H1 (cell line): ENCODE measurements at regions not wholly inside any gene's neighbourhood (a gene's known extent, or its start where the extent isn't known, plus 50 kb on each side); places are given as distances from the start of the nearest gene placed in this dataset.

Source experiments
- CTCF ChIA-PET: fragments of 300-600 bp; sonication (Branson Sonifier 250); formaldehyde crosslinking; loops from one replicate; lab custom pipeline; 2021; ENCODE audit not compliant: partially characterized antibody; lab: Charles Lee
- POLR2A ChIA-PET: fragments of 300-600 bp; sonication (Branson Sonifier 250); formaldehyde crosslinking; loops from one replicate; lab custom pipeline; 2021; ENCODE audit warnings: inconsistent platforms; ENCODE audit not compliant: partially characterized antibody; lab: Charles Lee
- DNase-seq, 2 experiments: peaks; one replicate each; pipeline versions ENCODE4 v3.0.0 to v3.0.0-alpha.2; 2010 to 2022; ENCODE audit warnings: low spot score in 2 of 2, low read depth in 1 of 2, mixed read lengths in 1 of 2
- FAIRE-seq: peaks from 2 replicates; lab custom pipeline; 2011; peaks lifted over from hg19 to GRCh38; lab: Jason Lieb, UNC
- H2AFZ ChIP-seq: 2 replicates; pipeline ENCODE4 v1.8.1; 2012; ENCODE audit warnings: low read length, inconsistent platforms
- H2AK5ac ChIP-seq: 2 replicates; pipeline ENCODE4 v1.6.1; 2013; ENCODE audit warnings: low read depth, low read length
- H2BK120ac ChIP-seq: replicated peaks from 2 replicates; pipeline ENCODE3; 2013; ENCODE audit warnings: low read depth, low read length, inconsistent platforms
- H2BK12ac ChIP-seq: 2 replicates; pipeline ENCODE4 v1.6.1; 2013; ENCODE audit warnings: low read depth, low read length
- H2BK15ac ChIP-seq: 2 replicates; pipeline ENCODE4 v1.6.1; 2013; ENCODE audit warnings: low read length
- H2BK20ac ChIP-seq: 2 replicates; pipeline ENCODE4 v1.6.1; 2013; ENCODE audit warnings: low read length
- H2BK5ac ChIP-seq: 2 replicates; pipeline ENCODE4 v1.6.1; 2013; ENCODE audit warnings: low read depth, low read length
- H3K14ac ChIP-seq: 2 replicates; pipeline ENCODE4 v1.6.1; 2013; ENCODE audit warnings: inconsistent platforms; ENCODE audit not compliant: insufficient read length
- H3K18ac ChIP-seq: 2 replicates; pipeline ENCODE4 v1.6.1; 2013; ENCODE audit warnings: low read length; ENCODE audit errors: extremely low read depth
- H3K23ac ChIP-seq: 2 replicates; pipeline ENCODE4 v1.6.1; 2013; ENCODE audit warnings: inconsistent platforms; ENCODE audit not compliant: insufficient read length
- H3K23me2 ChIP-seq: 2 replicates; pipeline ENCODE4 v1.6.1; 2013; ENCODE audit warnings: low read depth, low read length
- H3K27ac ChIP-seq: 2 replicates; pipeline ENCODE4 v1.6.1; 2011; ENCODE audit warnings: low read depth, low read length, inconsistent platforms
- H3K27me3 ChIP-seq, 4 experiments: replicated peaks in 1 of 4; 1 replicate in 1 of 4; 2 replicates in 3 of 4; pipeline versions ENCODE4 v1.6.1 to v1.8.1; 2011 to 2013; ENCODE audit warnings: low read length in 3 of 4, mild to moderate bottlenecking in 3 of 4, inconsistent platforms in 2 of 4, mixed read lengths in 2 of 4, moderate library complexity in 1 of 4; ENCODE audit not compliant: control insufficient read depth in 3 of 4, insufficient read depth in 3 of 4; ENCODE audit errors: extremely low read depth in 1 of 4
- H3K36me3 ChIP-seq, 4 experiments: 2 replicates each; pipeline versions ENCODE4 v1.6.1 to v1.8.1; 2011 to 2013; ENCODE audit warnings: mild to moderate bottlenecking in 4 of 4, low read length in 3 of 4, moderate library complexity in 2 of 4, control low read depth in 1 of 4, inconsistent platforms in 1 of 4; ENCODE audit not compliant: insufficient read depth in 4 of 4, control insufficient read depth in 2 of 4
- H3K4ac ChIP-seq: replicated peaks from 2 replicates; pipeline ENCODE3; 2013; ENCODE audit warnings: low read length, low read depth, mixed read lengths, inconsistent platforms; ENCODE audit not compliant: insufficient read length
- H3K4me1 ChIP-seq, 4 experiments: replicated peaks in 1 of 4; 1 replicate in 1 of 4; 2 replicates in 3 of 4; pipeline versions ENCODE4 v1.6.1 to v1.8.1; 2011 to 2013; ENCODE audit warnings: low read length in 3 of 4, inconsistent platforms in 2 of 4, mixed read lengths in 1 of 4; ENCODE audit not compliant: insufficient read depth in 4 of 4, control insufficient read depth in 3 of 4
- H3K4me2 ChIP-seq, 2 experiments: 2 replicates each; pipeline versions ENCODE4 v1.6.1 to v1.8.1; 2011 to 2013; ENCODE audit warnings: low read depth in 2 of 2, low read length in 2 of 2, control low read depth in 1 of 2, inconsistent platforms in 1 of 2, mild to moderate bottlenecking in 1 of 2; ENCODE audit not compliant: insufficient read depth in 1 of 2
- H3K4me3 ChIP-seq, 4 experiments: fragments of 200-600, 300-600 bp in 1 of 4; sonication (generic), shearing (Covaris generic), sonication (Bioruptor Twin) in 1 of 4; 2 replicates each; pipeline versions ENCODE4 v1.5.1 to v1.8.1; 2011 to 2016; ENCODE audit warnings: low read length in 4 of 4, low read depth in 3 of 4, control low read depth in 2 of 4, inconsistent platforms in 2 of 4, mild to moderate bottlenecking in 2 of 4, mixed read lengths in 1 of 4, moderate library complexity in 1 of 4; ENCODE audit not compliant: insufficient read depth in 2 of 4; ENCODE audit errors: extremely low read depth in 1 of 4
- H3K56ac ChIP-seq: replicated peaks from 2 replicates; pipeline ENCODE3; 2013; ENCODE audit warnings: low read depth, mild to moderate bottlenecking, mixed read lengths, low read length, inconsistent platforms; ENCODE audit not compliant: insufficient read length
- H3K79me1 ChIP-seq: 2 replicates; pipeline ENCODE4 v1.6.1; 2013; ENCODE audit warnings: low read depth, low read length, control low read depth
- H3K79me2 ChIP-seq, 2 experiments: 2 replicates each; pipeline versions ENCODE4 v1.6.1 to v1.8.1; 2012 to 2013; ENCODE audit warnings: low read length in 2 of 2, mild to moderate bottlenecking in 2 of 2, inconsistent platforms in 1 of 2; ENCODE audit not compliant: insufficient read depth in 2 of 2, control insufficient read depth in 1 of 2
- H3K9ac ChIP-seq, 4 experiments: replicated peaks in 1 of 4; 1 replicate in 1 of 4; 2 replicates in 3 of 4; pipeline versions ENCODE4 v1.6.1 to v1.8.1; 2011 to 2013; ENCODE audit warnings: low read depth in 3 of 4, low read length in 3 of 4, control low read depth in 2 of 4, mild to moderate bottlenecking in 2 of 4, moderate library complexity in 2 of 4, inconsistent platforms in 1 of 4; ENCODE audit errors: extremely low read depth in 1 of 4
- H3K9me3 ChIP-seq, 2 experiments: 2 replicates each; pipeline versions ENCODE4 v1.6.1 to v1.8.1; 2012 to 2013; ENCODE audit warnings: mild to moderate bottlenecking in 2 of 2, moderate library complexity in 2 of 2, control low read depth in 1 of 2, inconsistent platforms in 1 of 2, low read depth in 1 of 2, low read length in 1 of 2, mixed read lengths in 1 of 2; ENCODE audit not compliant: insufficient read depth in 2 of 2
- H4K20me1 ChIP-seq, 2 experiments: replicated peaks in 1 of 2; 2 replicates each; pipeline versions ENCODE3 to v1.8.1; 2011 to 2013; ENCODE audit warnings: inconsistent platforms in 2 of 2, low read length in 2 of 2, mild to moderate bottlenecking in 1 of 2; ENCODE audit not compliant: insufficient read depth in 2 of 2, control insufficient read depth in 1 of 2
- H4K5ac ChIP-seq: 2 replicates; pipeline ENCODE4 v1.6.1; 2013; ENCODE audit warnings: low read length, low read depth, mixed read lengths, inconsistent platforms; ENCODE audit not compliant: insufficient read length
- H4K8ac ChIP-seq: 2 replicates; pipeline ENCODE4 v1.8.0; 2013; ENCODE audit warnings: mild to moderate bottlenecking, moderate library complexity, low read length, inconsistent platforms; ENCODE audit not compliant: insufficient read depth; ENCODE audit errors: extremely low read depth
- H4K91ac ChIP-seq: replicated peaks from 2 replicates; pipeline ENCODE3; 2013; ENCODE audit warnings: low read length, mixed read lengths, inconsistent platforms; ENCODE audit not compliant: insufficient read length
- CEBPB ChIP-seq: IDR thresholded peaks from 2 replicates; pipeline ENCODE4 v1.6.1; 2012; ENCODE audit warnings: low read depth, low read length
- CHD1 ChIP-seq: IDR thresholded peaks from 2 replicates; pipeline ENCODE4 v1.6.1; 2012; ENCODE audit warnings: low read depth, low read length, improper control_type of control experiment
- EGR1 ChIP-seq: IDR thresholded peaks from 2 replicates; pipeline ENCODE4 v1.6.1; 2011; ENCODE audit warnings: low read depth, low read length, borderline replicate concordance
- HDAC2 ChIP-seq, 2 experiments: fragments of 300-600 bp in 1 of 2; sonication (generic) in 1 of 2; IDR thresholded peaks; 2 replicates each; pipeline ENCODE4 v1.6.1; 2011 to 2012; ENCODE audit warnings: low read depth in 2 of 2, low read length in 2 of 2, mild to moderate bottlenecking in 2 of 2, moderate library complexity in 2 of 2, borderline replicate concordance in 1 of 2, inconsistent platforms in 1 of 2
- HDAC6 ChIP-seq: IDR thresholded peaks from one replicate; pipeline ENCODE4 v1.7.1; 2012; ENCODE audit warnings: low read depth, mild to moderate bottlenecking, inconsistent platforms, low read length, moderate library complexity
- JUN ChIP-seq: IDR thresholded peaks from 2 replicates; pipeline ENCODE4 v1.6.1; 2011; ENCODE audit warnings: low read depth, mild to moderate bottlenecking, improper control_type of control experiment, low read length
- NANOG ChIP-seq: IDR thresholded peaks from 2 replicates; pipeline ENCODE4 v1.6.1; 2011; ENCODE audit warnings: low read length, low read depth, mild to moderate bottlenecking, inconsistent platforms; ENCODE audit not compliant: insufficient read depth, poor library complexity, severe bottlenecking
- PHF8 ChIP-seq: fragments of 200-600 bp; sonication (generic); conservative IDR thresholded peaks from 2 replicates; pipeline ENCODE4 v1.7.1; 2012; ENCODE audit warnings: low read depth, mild to moderate bottlenecking, inconsistent platforms, low read length, moderate library complexity
- POLR2A ChIP-seq, 2 experiments: IDR thresholded peaks; 1 replicate in 1 of 2; 2 replicates in 1 of 2; pipeline ENCODE4 v1.6.1; 2011; ENCODE audit warnings: low read depth in 2 of 2, low read length in 2 of 2, mild to moderate bottlenecking in 2 of 2; ENCODE audit errors: control extremely low read depth in 1 of 2
- POLR2AphosphoS5 ChIP-seq: IDR thresholded peaks from 2 replicates; pipeline ENCODE4 v1.6.1; 2011; ENCODE audit warnings: low read depth, low read length
- TBP ChIP-seq: IDR thresholded peaks from 2 replicates; pipeline ENCODE4 v1.6.1; 2011; ENCODE audit warnings: low read depth, low read length, improper control_type of control experiment
- TCF12 ChIP-seq: IDR thresholded peaks from 2 replicates; pipeline ENCODE4 v1.6.1; 2011; ENCODE audit warnings: low read depth, mild to moderate bottlenecking, low read length
- WGBS, 2 experiments: shearing (Covaris generic) in 1 of 2; methylation state at CpG; one replicate each; pipeline versions ENCODE4 v1.1.6 to v1.1.7; 2013 to 2015; ENCODE audit warnings: low lambda C conversion rate in 2 of 2, mixed read lengths in 2 of 2, inconsistent platforms in 1 of 2, low coverage in 1 of 2, missing lambda C conversion rate in 1 of 2; ENCODE audit not compliant: insufficient replicate concordance in 2 of 2, insufficient coverage in 1 of 2, insufficient read length in 1 of 2; ENCODE audit errors: extremely low coverage in 1 of 2, missing lambda C conversion rate in 1 of 2; 5-methylcytosine and 5-hydroxymethylcytosine counted together
- TF ChIP-seq, protein P1 (sequence below): IDR thresholded peaks from 2 replicates; pipeline ENCODE4 v1.6.1; 2011; ENCODE audit warnings: low read length, improper control_type of control experiment
- TF ChIP-seq, protein P2 (sequence below): IDR thresholded peaks from 2 replicates; pipeline ENCODE4 v1.6.1; 2011; ENCODE audit warnings: low read depth, mild to moderate bottlenecking, low read length; ENCODE audit not compliant: insufficient read depth

DNA sequence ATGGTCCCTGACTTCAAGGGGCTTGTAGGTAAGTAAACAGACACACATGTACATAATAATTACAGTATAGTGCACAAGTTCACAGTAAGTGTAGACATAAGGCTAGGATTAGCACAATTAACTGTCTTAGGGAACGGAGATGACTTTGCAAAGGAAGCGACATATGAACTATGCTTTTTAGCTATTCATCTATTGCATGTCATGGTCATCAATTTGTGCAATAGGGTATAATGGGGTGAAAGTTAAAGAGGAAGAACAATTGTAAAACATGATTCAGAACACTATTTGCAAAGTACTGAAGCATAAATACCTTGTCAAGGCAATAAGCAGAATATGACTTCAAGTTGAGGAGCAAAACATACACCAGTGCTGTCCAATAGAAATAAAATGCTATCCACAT is 112.3 kb upstream of the SLC8A1 start:
- H3K4me3 ChIP-seq: no peak overlapping the region
- DNase-seq (no peak), FAIRE-seq (no peak)
- no peaks in the 10 kb centered on the region for H3K79me2 ChIP-seq
- no peak overlapping the region for H3K18ac ChIP-seq
- no peak overlapping the region for H3K27ac ChIP-seq
- H2AFZ ChIP-seq: no peak overlapping the region
- no peaks in the 10 kb centered on the region for H3K23me2 ChIP-seq
- H4K5ac ChIP-seq: no peak overlapping the region
- no peak overlapping the region for H3K56ac ChIP-seq
- H4K8ac ChIP-seq: no peak overlapping the region
- H3K23ac ChIP-seq: no peak overlapping the region
- H3K36me3 ChIP-seq: no peaks in the 10 kb centered on the region
- H3K9me3 ChIP-seq: no peaks in the 10 kb centered on the region
- no peak overlapping the region for H4K91ac ChIP-seq
- H2BK20ac ChIP-seq: no peak overlapping the region
- no peak overlapping the region for H2AK5ac ChIP-seq
- 71% methylated on average over 2 of the region's 2 CpGs; no CpG with 5 or more reads in 1 of the 2 experiments for WGBS, 2 experiments
- no peak overlapping the region for H2BK12ac ChIP-seq
- no peaks in the 10 kb centered on the region for H3K4me1 ChIP-seq
- no peak overlapping the region for H2BK15ac ChIP-seq
- H3K4me2 ChIP-seq: no peak overlapping the region
- no peak overlapping the region for H2BK5ac ChIP-seq
- H3K27me3 ChIP-seq: no peaks in the 10 kb centered on the region
- CTCF ChIA-PET: interaction anchor here (1.1 to 2.4 kb wide), 2 partner anchors 9 to 12 kb away, joined by 3 to 8 read pairs; no protein-coding TSS in a partner anchor
- H2BK120ac ChIP-seq: no peak overlapping the region
- H4K20me1 ChIP-seq: no peaks in the 10 kb centered on the region
- no peak overlapping the region for H3K9ac ChIP-seq
- H3K4ac ChIP-seq: no peak overlapping the region
- POLR2A ChIA-PET: no interaction called here
- no peak overlapping the region for H3K14ac ChIP-seq
- H3K79me1 ChIP-seq: no peaks in the 10 kb centered on the region
- TF ChIP-seq CHD1: no peak
- TF ChIP-seq HDAC6: no peak
- TF ChIP-seq POLR2AphosphoS5: no peak
- no peak for TF ChIP-seq JUN
- TF ChIP-seq EGR1: no peak
- TF ChIP-seq CEBPB: no peak
- TF ChIP-seq, protein P1, sequence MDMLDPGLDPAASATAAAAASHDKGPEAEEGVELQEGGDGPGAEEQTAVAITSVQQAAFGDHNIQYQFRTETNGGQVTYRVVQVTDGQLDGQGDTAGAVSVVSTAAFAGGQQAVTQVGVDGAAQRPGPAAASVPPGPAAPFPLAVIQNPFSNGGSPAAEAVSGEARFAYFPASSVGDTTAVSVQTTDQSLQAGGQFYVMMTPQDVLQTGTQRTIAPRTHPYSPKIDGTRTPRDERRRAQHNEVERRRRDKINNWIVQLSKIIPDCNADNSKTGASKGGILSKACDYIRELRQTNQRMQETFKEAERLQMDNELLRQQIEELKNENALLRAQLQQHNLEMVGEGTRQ: no peak
- TF ChIP-seq HDAC2 (IDR thresholded peaks at IDR 0.05; ENCODE audit: borderline replicate concordance in 1 of 2, low read depth in 2 of 2, low read length in 2 of 2): no peak
- no peak for TF ChIP-seq POLR2A (IDR thresholded peaks at IDR 0.05; ENCODE audit: control extremely low read depth in 1 of 2, low read depth in 2 of 2, low read length in 2 of 2)
- no peak for TF ChIP-seq TBP
- TF ChIP-seq PHF8: no peak
- TF ChIP-seq, protein P2, sequence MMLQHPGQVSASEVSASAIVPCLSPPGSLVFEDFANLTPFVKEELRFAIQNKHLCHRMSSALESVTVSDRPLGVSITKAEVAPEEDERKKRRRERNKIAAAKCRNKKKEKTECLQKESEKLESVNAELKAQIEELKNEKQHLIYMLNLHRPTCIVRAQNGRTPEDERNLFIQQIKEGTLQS: no peak
- no peak for TF ChIP-seq NANOG
- no peak for TF ChIP-seq TCF12
